Tibial nerve (tissue), 4 donors: ENCODE measurements at regions not wholly inside any gene's neighbourhood (a gene's known extent, or its start where the extent isn't known, plus 50 kb on each side); places are given as distances from the start of the nearest gene placed in this dataset.

Experiments used
- CTCF ChIP-seq, 5 experiments: fragments of 200-600 bp in 3 of 5; fragments of 450-650 bp in 2 of 5; sonication (generic) in 3 of 5; IDR thresholded peaks; one replicate each; pipeline ENCODE4 v1.5.1; 2016 to 2019; ENCODE audit warnings: antibody characterized with exemption in 5 of 5, mild to moderate bottlenecking in 3 of 5, moderate library complexity in 2 of 5
- EP300 ChIP-seq, 2 donors: sonication (generic); formaldehyde crosslinking; IDR thresholded peaks; one replicate each; pipeline ENCODE4 v1.6.1; 2017; ENCODE audit warnings: antibody characterized with exemption in 2 of 2, mild to moderate bottlenecking in 1 of 2

- TF ChIP-seq CTCF (IDR thresholded peaks at IDR 0.05) (no peak), EP300 (IDR thresholded peaks at IDR 0.05) (no peak)
Observed at GRCh38 chr6:48835421-48835958, 627.6 kb downstream of the MMUT start.
